DLD1 (cell line): ENCODE measurements at regions not wholly inside any gene's neighbourhood (a gene's known extent, or its start where the extent isn't known, plus 50 kb on each side); places are given as distances from the start of the nearest gene placed in this dataset.
"Not testable (repeated sequence)": the region's sequence is repeated elsewhere in the genome, so short reads cannot be mapped to it uniquely, and the experiment has no call there.

Experiments
- in situ Hi-C: cut with HindIII; loops from 2 replicates; pipeline ENCODE4 v1.10.0; 2017; ENCODE audit warnings: low sequenced_read_pairs

DNA sequence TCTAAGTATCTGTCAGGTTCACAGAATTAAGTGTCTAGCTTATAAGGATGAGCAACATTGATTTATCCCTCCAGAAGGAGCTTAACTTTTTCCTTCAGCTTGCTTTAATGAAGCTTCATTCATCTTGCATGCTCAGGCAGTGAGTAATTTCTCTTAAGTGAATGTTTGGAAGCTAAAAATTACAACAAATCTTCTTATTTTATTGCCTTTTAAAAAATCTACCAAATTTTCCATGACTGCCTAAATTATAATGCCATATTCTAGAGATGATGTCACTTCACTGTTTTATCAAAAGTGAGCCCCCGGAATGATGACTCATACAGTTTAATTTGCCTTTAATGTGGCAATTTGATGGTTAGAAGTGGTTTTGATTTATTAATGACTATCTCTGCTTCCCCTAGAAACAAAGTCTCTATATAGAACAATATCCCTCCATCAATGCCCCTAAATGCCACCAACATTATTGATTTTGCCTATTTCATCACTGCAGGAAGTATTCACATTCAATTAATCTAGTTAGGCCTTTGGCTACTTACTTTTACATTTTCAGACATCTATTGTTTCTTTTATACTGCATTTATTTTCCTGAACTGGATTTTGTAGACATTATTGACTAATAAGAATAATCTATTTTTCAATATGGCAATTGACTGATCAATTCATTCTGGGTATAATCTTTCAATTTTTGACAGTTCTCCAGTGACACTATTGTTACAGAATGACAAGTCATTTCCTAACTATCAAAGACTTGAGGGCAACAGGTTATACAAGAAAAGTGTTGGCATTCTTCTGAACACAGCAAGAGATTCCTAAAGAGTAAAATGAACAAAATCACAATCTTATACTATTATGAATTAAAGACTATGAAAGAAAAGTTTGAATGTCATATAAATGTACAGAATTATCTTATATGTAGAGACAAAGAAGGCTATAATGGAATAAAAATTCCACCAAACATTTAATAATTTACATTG is 139.3 kb upstream of the ODAD2 start:
- in situ Hi-C loops, result no loop called here

DNA sequence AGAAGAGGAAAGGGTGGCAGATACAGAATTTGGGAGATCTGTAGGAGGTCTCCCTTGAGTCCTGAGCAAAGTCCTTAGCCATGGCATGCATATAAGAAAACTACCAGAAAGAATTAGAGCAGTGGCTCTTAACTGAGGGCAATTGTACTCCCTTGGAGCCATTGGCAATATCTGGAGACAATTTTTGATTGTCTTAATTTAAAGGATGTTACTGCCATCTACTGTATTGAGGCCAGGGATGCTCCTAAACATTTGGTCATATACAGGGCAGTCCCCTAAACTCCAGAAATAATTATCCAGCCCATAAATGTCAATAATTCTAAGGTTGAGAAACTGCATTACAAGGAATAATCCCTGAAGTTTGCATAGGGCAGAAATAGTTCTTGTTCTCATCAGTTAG is 136.4 kb upstream of the ODAD2 start:
- in situ Hi-C loops, result no loop called here

DNA sequence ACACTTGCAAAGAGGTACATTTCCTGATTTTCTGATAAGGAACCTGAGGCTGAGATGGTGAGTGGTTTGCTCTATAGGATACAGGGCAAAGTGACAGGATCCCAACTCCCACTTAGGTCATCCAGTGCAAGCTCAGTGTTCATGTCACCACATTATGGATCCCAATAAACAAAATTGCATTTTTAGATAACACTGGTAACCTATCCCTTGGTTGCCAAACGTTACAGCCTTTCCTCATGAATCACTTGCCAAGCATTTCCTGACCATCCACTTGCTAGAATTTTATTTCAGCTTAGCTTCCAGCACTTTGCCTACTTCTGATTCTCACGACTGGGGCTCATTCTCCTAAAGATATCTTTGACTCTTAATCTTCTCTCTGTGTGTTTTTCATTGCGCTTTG is 131.4 kb upstream of the ODAD2 start:
- in situ Hi-C loops, result no loop called here

DNA sequence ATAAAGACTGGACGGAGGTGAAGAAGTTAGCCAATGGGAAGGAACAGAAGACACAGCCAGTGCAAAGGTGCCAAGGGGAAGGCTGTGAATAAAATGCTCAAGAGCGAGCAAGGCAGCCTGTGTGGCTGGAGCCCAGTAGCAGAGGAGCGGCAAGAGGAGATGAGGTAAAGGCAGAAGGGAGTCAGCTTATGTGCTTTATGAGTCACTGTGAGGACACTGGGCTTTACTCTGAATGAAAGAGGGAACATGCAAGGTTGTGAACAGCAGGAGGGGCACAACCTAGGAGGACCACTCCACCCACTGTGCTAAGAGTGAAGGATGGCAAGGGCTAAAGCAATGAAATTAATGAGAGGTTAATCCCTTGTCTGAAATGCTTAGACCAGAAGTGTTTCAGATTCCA is 129.0 kb upstream of the ODAD2 start:
- in situ Hi-C loops, result no loop called here

DNA sequence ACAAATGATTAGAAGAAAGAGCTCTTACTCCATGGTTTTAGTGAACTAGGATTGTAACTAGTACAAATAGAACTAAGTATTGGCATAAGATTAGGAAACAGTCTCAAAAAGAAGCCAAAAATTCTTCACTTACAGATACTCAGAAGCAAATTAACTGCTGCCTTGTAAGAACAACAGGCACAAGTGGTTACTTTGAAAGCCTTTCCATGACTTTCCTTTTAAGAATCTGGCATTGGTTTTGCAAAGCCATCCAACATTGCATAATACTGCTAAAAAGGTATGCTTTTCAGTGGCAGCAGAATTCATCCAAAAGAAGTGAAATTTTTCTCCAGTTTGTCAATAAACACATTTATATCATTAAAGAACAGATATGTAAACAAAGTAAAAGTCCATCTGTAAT is 126.8 kb upstream of the ODAD2 start:
- in situ Hi-C loops, result no loop called here

DNA sequence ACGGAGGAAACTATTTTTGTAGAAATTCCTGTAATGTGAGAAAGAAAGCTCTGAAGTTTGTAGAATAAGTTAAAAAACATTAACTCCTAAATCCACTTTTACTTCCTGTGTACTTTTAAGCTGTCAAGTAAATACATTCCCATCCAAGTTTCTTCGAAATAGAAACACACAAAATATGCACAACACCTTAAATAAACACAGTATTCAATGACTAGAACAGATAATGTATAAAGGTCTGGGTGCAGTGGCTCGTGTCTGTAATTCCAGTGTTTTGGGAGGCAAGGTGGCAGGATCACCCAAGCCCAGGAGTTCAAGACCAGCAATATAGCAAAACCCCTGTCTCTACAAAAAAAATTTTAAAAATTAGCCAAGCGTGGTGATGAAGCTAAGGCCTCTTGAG is 121.9 kb upstream of the ODAD2 start:
- in situ Hi-C loops, result no loop called here

DNA sequence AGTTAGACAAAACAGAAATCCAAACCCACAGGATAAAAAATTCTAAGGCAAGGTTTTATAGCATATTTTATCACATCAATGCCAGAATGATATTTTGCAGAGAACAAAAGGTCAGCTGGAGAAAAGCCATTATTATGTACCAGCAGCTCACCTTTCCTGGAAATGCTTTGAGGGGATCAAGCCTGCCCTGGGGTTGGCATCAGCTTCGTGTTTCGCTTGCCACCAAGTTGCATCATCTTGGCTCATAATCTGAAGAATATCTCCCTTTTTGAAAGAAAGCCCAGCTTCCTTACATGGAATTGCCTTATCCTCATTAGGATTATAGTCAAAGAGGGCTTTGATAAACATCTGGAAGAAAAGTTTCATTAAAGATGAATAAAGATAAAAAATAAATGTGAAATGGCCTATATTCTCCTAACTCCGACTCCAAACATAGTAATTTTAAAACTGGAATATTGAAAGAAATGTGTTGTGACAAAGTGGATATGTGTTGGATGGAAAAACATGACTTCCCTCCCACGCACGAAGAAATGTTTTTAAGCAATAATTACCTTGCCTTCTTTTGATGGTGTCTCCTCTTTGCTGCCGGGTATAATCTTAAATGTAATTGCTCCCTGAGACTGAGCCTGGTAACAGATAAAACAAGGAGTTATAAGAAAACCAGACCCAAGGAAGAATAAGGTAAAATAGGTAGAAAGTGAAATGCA is 121.3 kb upstream of the ODAD2 start:
- in situ Hi-C loops, result no loop called here

DNA sequence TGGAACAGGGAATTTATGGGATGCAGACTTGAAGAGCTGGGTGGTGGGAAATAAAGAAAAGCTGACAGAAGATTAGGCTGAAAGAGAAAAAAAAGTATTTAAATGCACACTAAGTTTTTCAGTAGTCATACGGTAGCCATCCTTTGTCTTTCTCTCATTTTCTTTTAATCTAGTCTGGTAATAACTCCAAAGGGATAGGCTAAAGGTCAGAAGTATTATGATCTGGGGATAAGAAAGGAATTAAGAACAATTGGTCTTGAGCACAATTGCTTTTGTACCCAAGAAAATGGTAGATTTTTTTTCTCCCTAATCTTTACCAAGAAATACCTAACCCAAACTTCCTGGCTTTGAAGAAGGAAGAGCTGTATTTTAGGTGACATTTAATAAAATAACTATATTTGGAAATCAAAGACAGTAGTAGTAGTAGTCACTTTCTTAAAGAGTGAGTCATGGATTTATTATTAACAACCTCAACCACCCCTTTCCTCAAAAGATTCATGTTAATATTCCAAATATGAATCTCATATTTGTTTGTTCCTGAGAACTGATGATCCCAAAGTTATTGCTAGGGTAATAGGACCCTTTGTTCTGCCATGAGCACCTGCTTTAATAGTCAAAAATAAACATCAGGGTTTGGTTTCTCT is 120.2 kb upstream of the ODAD2 start:
- in situ Hi-C loops, result no loop called here

DNA sequence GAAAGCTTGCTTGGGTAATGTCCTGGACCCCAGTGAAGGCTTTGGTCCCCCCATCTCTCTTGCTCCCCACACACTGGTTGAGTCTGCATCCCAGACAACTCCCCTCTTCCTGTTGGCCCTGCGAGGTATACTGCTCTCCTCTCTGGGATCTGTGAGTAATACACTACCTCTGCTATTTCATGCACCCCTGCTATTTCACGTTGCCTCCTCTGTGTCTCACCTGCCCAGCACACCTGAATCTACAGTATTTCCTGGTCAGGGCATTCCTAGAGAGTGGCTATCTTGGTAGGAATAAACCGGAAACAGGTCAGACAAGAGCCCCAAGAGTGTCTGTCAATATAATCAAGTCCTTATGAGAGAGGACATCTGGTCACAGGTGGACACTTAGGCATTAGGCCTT is 114.3 kb upstream of the ODAD2 start:
- in situ Hi-C loops, result no loop called here

DNA sequence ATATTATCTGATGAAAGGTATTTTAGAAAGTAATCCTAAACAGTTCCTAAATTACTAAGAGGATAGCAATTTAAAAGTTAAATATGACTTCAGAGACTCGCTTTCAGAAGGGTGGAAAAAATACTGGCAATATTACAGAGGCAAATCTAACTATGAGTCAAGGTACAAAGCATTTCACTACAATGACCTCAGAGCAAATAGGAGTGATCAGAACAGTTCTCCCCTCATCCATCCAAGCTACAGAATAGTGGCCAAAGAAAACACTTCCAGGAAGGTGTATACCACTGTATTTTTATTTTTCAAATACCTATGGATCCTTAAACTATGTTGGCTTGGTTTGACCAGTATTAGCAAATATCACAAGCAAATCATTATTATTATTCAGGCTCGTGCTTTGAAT is 112.8 kb upstream of the ODAD2 start:
- in situ Hi-C loops, result no loop called here

DNA sequence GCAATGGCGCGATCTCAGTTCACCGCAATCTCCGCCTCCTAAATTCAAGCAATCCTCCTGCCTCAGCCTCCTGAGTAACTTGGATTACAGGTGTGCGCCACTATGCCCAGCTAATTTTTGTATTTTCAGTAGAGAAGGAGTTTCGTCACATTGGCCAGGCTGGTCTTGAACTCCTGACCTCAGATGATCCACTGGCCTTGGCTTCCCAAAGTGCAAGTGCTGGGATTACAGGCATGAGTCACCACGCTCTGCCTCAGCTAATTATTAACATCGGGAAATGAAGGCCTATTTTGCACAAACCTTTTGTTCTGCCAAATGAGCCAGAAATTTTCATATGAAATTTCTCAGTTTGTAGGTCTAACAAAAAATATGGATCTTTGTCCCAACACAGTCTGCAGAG is 106.7 kb upstream of the ODAD2 start:
- in situ Hi-C loops, result no loop called here

DNA sequence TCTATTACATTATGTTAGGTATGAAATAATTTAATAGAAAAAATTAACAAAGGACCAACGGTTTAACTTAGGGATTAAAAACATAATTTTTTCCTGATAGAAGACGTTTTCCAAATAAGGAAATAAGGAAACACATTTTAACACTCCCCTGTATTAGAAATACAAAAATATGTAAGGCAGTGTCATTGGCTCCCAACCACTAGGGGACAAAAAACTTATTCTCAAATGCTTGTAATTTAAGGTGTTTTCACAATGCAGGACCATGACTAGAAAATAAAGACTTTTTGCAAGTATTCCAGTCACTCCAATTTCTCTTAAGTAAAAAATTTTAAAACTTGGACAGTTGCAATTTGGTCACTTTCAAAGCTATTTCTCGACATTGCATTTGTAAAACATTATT is 98.8 kb upstream of the ODAD2 start:
- in situ Hi-C loops, result no loop called here

DNA sequence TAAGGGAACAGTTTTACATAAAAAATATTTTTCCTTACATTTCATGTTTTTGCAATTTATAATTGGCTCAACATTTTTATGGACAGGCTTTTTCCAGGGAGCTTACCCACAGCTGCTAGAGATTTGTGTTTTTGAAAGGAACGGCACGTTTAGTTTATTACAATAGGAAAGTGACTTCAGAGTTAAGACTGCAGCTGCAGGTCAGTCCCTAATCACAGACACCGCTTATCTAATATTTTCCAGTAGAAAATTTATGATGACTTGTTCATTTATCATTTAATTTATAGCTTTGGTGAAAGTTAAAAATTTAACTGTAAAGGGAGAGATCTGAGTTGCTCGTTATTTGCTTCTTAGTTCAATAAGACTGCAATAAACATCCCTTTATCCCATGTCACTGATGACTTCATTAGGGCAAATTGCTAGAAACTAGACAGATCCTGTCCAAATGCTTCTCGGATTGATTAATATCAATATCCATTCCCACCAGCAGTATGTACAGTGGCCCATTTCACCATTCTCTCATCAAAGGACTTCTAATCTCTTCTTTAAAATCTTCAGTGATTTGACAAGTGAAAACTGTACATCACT is 97.0 kb upstream of the ODAD2 start:
- in situ Hi-C loops, result no loop called here

DNA sequence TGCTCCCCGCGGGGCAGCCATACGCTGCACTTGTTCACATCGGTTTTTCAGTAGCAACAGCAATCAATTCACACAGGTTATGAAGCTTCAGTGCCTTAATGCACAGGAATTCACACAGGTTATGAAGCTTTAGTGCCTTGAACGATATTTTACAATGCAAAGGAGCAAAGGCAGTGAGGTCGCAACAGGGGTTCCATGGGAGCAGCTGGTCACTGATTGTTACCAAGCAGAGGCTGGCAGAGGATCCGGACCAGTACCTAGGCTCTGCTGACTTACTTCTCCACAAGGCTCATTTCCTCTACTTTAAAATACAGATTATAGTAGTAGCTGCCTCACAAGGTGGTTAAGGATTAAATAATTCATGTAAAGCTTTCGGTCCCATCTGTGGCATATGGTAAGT is 95.2 kb upstream of the ODAD2 start:
- in situ Hi-C loops, result no loop called here

DNA sequence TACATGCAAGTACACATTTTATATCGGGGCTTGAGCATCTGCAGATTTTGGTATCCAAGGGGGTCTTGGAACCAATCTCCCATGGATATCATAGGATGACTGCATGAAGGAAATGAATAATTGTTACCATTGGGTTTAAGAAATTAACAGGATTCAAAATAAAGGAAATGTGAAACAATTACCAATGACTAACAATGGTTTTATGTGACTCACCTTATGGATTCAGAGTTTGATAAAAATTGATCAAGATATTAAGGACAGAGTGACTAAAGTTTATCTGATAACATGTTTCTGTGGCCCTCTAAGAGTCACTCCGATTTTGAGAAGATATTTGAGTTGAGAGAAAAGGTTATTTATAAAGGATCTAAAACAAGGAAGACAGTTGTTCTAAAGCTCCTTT is 93.0 kb upstream of the ODAD2 start:
- in situ Hi-C loops, result no loop called here

DNA sequence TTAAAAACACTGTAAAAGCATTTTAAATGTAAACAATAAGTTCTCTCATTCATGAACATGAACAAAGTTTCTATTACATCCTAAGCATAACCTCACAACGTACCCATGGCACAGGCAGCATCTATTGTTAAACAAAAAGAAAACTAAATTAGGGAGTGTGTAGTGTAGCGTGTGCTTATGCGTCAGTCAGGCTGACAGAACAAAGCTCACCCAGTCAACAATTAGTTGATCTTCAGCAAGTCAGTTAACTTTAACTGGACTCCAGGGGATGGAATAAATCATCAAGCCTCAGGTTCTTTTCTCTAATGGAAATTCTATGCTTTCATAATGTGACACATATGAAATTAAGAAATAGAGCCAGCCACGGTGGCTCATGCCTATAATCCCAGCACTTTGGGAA is 91.6 kb upstream of the ODAD2 start:
- in situ Hi-C loops, result no loop called here

DNA sequence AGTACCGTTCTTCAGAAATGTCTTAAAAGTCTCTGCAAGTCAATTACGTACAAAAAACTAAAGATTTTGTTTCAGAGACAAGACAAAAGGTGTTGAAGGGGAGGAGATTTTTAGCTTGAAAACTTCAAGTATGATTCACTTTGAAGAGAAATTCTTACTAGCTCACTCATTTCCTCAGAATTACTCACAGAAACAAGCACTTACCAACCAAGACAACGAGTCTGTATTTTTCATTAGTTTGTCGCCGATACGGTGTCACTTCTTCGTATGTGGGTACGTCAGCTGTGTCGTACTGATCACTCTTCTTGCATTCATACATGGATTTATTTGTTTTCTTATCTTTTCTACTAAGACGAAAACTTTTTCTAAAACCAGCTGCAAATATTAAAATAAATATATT is 90.6 kb upstream of the ODAD2 start:
- in situ Hi-C loops, result no loop called here

DNA sequence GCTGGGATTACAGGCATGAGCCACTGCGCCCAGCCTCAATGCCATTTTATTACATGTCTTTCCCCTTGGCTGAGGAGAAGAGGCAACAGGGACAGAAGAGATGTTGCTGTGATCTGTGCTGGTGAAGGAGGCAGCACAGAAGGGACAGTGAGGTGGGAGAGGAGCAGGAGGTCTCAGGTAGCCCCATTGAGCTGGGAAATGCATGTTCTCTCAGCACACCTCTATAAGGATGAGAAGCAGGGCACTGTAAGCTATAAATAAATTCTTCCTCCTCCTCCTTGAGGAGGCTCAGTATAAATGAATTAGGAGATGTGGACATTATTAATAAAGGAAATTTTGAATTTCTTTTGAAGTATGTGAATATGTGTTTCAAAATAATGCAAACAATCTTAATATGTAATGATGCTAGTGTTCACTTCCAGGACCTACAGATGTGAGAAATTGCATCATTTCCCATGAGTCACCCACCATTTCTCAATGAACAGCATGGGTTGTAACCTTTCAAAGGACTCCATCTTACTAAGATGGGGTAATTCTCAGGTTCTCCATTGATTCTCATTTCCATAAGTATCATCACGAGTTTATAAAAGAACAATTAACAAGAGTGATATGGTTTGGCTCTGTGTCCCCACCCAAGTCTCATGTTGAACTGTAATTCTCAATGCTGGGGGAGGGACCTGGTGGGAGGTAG is 88.9 kb upstream of the ODAD2 start:
- in situ Hi-C loops, result no loop called here

DNA sequence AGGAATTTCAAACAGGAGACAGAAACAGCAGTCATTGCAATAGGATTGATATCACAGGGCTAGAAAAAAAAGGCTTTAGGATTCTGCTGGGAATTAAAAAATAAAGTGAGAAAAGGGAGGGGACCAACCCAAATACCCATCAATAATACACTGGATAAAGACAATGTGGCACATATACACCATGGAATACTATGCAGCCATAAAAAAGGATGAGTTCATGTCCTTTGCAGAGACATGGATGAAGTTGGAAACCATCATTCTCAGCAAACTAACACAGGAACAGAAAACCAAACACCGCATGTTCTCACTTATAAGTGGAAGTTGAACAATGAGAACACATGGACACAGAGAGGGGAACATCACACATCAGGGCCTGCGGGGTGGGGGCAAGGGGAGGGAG is 86.9 kb upstream of the ODAD2 start:
- in situ Hi-C loops, result not testable (repeated sequence)

DNA sequence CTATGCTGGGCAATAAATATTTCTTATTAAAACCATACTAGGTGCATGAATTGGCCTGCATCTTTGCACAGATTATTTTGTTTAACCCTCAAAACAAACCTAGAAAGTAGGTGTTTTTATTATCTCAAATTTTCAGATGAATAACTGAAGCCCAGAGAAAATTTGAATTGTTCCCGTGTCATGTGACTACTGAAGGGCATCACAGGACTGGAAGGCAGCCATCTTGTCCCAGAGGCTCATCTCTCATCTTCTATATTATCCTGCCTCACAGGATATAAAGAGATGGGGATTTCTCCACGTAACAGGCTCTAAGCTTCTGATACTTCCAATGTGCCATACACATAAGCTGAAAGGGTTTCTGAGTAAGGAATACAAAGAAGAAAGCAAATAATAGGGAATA is 84.0 kb upstream of the ODAD2 start:
- in situ Hi-C loops, result no loop called here

DNA sequence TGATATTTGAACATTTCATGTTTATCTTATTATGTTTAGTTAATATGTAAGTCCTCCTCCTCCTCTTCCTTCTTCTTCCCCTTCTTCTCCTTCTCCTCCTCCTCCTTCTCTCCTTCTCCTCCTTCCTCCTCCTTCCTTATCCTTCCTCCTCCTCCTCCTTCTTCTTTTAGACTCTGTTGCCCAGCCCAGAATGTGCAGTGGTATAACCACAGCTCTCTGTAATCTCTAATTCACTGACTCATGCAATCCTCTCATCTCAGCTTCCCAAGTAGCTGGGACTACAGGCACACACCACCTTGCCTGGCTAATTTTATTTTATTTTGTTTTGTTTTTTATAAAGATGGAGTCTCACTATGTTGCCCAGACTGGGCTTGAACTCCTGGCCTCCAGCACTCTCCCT is 83.4 kb upstream of the ODAD2 start:
- in situ Hi-C loops, result no loop called here
